Mucosa of rectum (tissue), 2 donors: ENCODE measurements at regions not wholly inside any gene's neighbourhood (a gene's known extent, or its start where the extent isn't known, plus 50 kb on each side); places are given as distances from the start of the nearest gene placed in this dataset.
"Not testable (repeated sequence)": the region's sequence is repeated elsewhere in the genome, so short reads cannot be mapped to it uniquely, and the experiment has no call there.

ENCODE experiments used
- H3K27ac ChIP-seq, 2 donors: one replicate each; pipeline ENCODE4 v1.7.0; 2013; ENCODE audit warnings: inconsistent platforms in 2 of 2, low read depth in 2 of 2, low read length in 2 of 2
- H3K27me3 ChIP-seq, 2 donors: one replicate each; pipeline ENCODE4 v1.7.0; 2013; ENCODE audit warnings: low read length in 2 of 2; ENCODE audit not compliant: control insufficient read depth in 2 of 2, insufficient read depth in 2 of 2
- H3K36me3 ChIP-seq, 2 donors: one replicate each; pipeline ENCODE4 v1.7.0; 2013; ENCODE audit warnings: low read length in 2 of 2; ENCODE audit not compliant: control insufficient read depth in 2 of 2, insufficient read depth in 2 of 2
- H3K4me1 ChIP-seq, 2 donors: one replicate each; pipeline ENCODE4 v1.7.0; 2013; ENCODE audit warnings: low read length in 2 of 2, mild to moderate bottlenecking in 1 of 2; ENCODE audit not compliant: control insufficient read depth in 2 of 2, insufficient read depth in 2 of 2
- H3K4me3 ChIP-seq, 2 donors: one replicate each; pipeline ENCODE4 v1.7.0; 2013; ENCODE audit warnings: low read length in 2 of 2
- H3K9ac ChIP-seq, 2 donors: one replicate each; pipeline ENCODE4 v1.7.0; 2013; ENCODE audit warnings: low read length in 2 of 2, low read depth in 1 of 2, mild to moderate bottlenecking in 1 of 2
- H3K9me3 ChIP-seq, 2 donors: one replicate each; pipeline ENCODE4 v1.7.0; 2013; ENCODE audit warnings: low read length in 2 of 2; ENCODE audit not compliant: control insufficient read depth in 2 of 2
- donor health status: healthy.
- donor health status: Normal muscosa, but diverticular disease.

GRCh38 chr5:29469581-29469980 is 1723.9 kb upstream of the CDH6 start:
- no peak overlapping the region for H3K27ac ChIP-seq
- no peaks in the 10 kb centered on the region for H3K27me3 ChIP-seq
- H3K36me3 ChIP-seq: no peaks in the 10 kb centered on the region
- no peak overlapping the region for H3K9ac ChIP-seq
- no peak overlapping the region for H3K4me3 ChIP-seq
- peaks cover 0 to 3% of the 10 kb centered on the region in 2 donors for H3K9me3 ChIP-seq
- H3K4me1 ChIP-seq: no peaks in the 10 kb centered on the region

GRCh38 chr5:29462241-29462640 is 1731.2 kb upstream of the CDH6 start:
- no peak overlapping the region for H3K9ac ChIP-seq
- no peaks in the 10 kb centered on the region for H3K36me3 ChIP-seq
- no peaks in the 10 kb centered on the region for H3K27me3 ChIP-seq
- H3K9me3 ChIP-seq: no peaks in the 10 kb centered on the region
- H3K4me3 ChIP-seq: no peak overlapping the region
- H3K4me1 ChIP-seq: no peaks in the 10 kb centered on the region
- no peak overlapping the region for H3K27ac ChIP-seq

GRCh38 chr5:29460971-29461559 is 1732.4 kb upstream of the CDH6 start:
- H3K4me3 ChIP-seq: no peak overlapping the region
- H3K9me3 ChIP-seq: no peaks in the 10 kb centered on the region
- no peaks in the 10 kb centered on the region for H3K36me3 ChIP-seq
- no peaks in the 10 kb centered on the region for H3K4me1 ChIP-seq
- no peaks in the 10 kb centered on the region for H3K27me3 ChIP-seq
- H3K9ac ChIP-seq: no peak overlapping the region
- no peak overlapping the region for H3K27ac ChIP-seq

GRCh38 chr5:29451004-29451403 is 1742.5 kb upstream of the CDH6 start:
- not testable (repeated sequence) for H3K27me3 ChIP-seq, H3K4me3 ChIP-seq, H3K27ac ChIP-seq, H3K9ac ChIP-seq, H3K4me1 ChIP-seq, H3K36me3 ChIP-seq, H3K9me3 ChIP-seq

- H3K4me3 ChIP-seq: no peak overlapping the region
- no peaks in the 10 kb centered on the region for H3K9me3 ChIP-seq
- H3K9ac ChIP-seq: no peak overlapping the region
- no peak overlapping the region for H3K27ac ChIP-seq
- H3K4me1 ChIP-seq: no peaks in the 10 kb centered on the region
- H3K36me3 ChIP-seq: no peaks in the 10 kb centered on the region
- H3K27me3 ChIP-seq: no peaks in the 10 kb centered on the region
These were observed 1778.8 kb upstream of the CDH6 start for GRCh38 chr5:29414681-29415080.

GRCh38 chr5:29412979-29413378 is 1780.5 kb upstream of the CDH6 start:
- Histone ChIP-seq H3K9ac (no peak overlapping the region), H3K4me3 (no peak overlapping the region), H3K27me3 (no peaks in the 10 kb centered on the region), H3K4me1 (no peaks in the 10 kb centered on the region), H3K9me3 (peaks cover 0 to 2% of the 10 kb centered on the region in 2 donors), H3K36me3 (no peaks in the 10 kb centered on the region), H3K27ac (no peak overlapping the region)

- H3K27me3 ChIP-seq: no peaks in the 10 kb centered on the region
- H3K27ac ChIP-seq: no peak overlapping the region
- no peak overlapping the region for H3K4me3 ChIP-seq
- H3K9me3 ChIP-seq: peaks cover 0 to 2% of the 10 kb centered on the region in 2 donors
- no peak overlapping the region for H3K9ac ChIP-seq
- no peaks in the 10 kb centered on the region for H3K36me3 ChIP-seq
- no peaks in the 10 kb centered on the region for H3K4me1 ChIP-seq
These were observed 1791.2 kb upstream of the CDH6 start for GRCh38 chr5:29402270-29402669.

GRCh38 chr5:29389993-29390392 is 1803.5 kb upstream of the CDH6 start:
- no peak overlapping the region for H3K4me3 ChIP-seq
- H3K36me3 ChIP-seq: no peaks in the 10 kb centered on the region
- H3K27me3 ChIP-seq: no peaks in the 10 kb centered on the region
- H3K4me1 ChIP-seq: no peaks in the 10 kb centered on the region
- no peak overlapping the region for H3K27ac ChIP-seq
- peaks cover 3 to 8% of the 10 kb centered on the region in 2 donors for H3K9me3 ChIP-seq
- no peak overlapping the region for H3K9ac ChIP-seq

GRCh38 chr5:29387384-29387783 is 1806.1 kb upstream of the CDH6 start:
- Histone ChIP-seq H3K27me3 (no peaks in the 10 kb centered on the region), H3K9ac (no peak overlapping the region), H3K36me3 (no peaks in the 10 kb centered on the region), H3K27ac (no peak overlapping the region), H3K4me1 (no peaks in the 10 kb centered on the region), H3K4me3 (no peak overlapping the region), H3K9me3 (no peaks in the 10 kb centered on the region)

GRCh38 chr5:29382780-29383179 is 1810.7 kb upstream of the CDH6 start:
- no peak overlapping the region for H3K4me3 ChIP-seq
- H3K9me3 ChIP-seq: no peaks in the 10 kb centered on the region
- H3K9ac ChIP-seq: no peak overlapping the region
- H3K27ac ChIP-seq: no peak overlapping the region
- H3K36me3 ChIP-seq: no peaks in the 10 kb centered on the region
- no peaks in the 10 kb centered on the region for H3K27me3 ChIP-seq
- H3K4me1 ChIP-seq: no peaks in the 10 kb centered on the region

- Histone ChIP-seq H3K4me1 (no peaks in the 10 kb centered on the region), H3K9ac (no peak overlapping the region), H3K27ac (no peak overlapping the region), H3K27me3 (no peaks in the 10 kb centered on the region), H3K9me3 (no peaks in the 10 kb centered on the region), H3K4me3 (no peak overlapping the region), H3K36me3 (no peaks in the 10 kb centered on the region)
These were observed 1813.5 kb upstream of the CDH6 start for GRCh38 chr5:29380029-29380428.
